ENCODE measurements at regions not wholly inside any gene's neighbourhood (a gene's known extent, or its start where the extent isn't known, plus 50 kb on each side); places are given as distances from the start of the nearest gene placed in this dataset.

DNA sequence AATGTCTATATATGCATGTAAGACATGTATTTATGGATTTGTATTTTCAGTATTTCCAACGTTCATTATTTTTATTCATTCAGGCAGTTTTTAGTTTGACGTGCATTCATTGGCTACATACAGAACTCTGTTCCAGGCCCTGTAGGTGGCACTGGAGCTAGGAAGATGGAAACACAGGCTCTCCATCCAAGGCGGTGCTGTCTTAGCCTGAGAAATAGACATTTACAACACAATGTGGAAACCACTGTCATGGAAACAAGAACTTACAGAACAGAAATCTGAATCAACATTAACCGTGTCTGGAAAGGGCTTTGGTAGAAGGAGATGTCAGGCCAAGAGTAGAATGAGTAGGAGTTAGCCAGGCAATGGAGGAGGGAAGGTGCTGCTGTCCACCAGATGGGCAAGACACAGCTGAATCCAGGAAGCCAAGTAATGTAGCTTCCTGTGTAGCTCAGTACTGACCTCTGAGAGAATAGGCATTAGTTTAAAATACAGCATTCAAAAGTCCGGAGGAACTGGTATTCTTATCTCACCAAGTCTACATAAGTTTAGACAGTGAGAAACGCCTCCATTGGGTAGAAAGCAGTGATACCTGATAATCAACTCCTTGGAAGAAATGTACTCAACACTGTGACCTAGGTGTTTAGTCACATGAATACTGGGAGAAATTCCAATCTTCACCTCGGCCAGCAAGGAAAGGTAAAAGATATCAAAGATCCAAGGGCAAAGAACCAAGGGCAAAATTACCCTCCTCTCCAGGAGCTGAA, 388.6 kb upstream of the CDH6 start:
- Histone ChIP-seq H3K4me1 (ENCODE audit: low read depth) (no peaks in the 10 kb centered on the region), H3K27ac (no peak overlapping the region), H3K27me3 (no peaks in the 10 kb centered on the region), H3K9me3 (ENCODE audit: low read depth) (no peaks in the 10 kb centered on the region), H3K4me3 (no peak overlapping the region), H3K36me3 (no peaks in the 10 kb centered on the region)
- TF ChIP-seq, protein P1, sequence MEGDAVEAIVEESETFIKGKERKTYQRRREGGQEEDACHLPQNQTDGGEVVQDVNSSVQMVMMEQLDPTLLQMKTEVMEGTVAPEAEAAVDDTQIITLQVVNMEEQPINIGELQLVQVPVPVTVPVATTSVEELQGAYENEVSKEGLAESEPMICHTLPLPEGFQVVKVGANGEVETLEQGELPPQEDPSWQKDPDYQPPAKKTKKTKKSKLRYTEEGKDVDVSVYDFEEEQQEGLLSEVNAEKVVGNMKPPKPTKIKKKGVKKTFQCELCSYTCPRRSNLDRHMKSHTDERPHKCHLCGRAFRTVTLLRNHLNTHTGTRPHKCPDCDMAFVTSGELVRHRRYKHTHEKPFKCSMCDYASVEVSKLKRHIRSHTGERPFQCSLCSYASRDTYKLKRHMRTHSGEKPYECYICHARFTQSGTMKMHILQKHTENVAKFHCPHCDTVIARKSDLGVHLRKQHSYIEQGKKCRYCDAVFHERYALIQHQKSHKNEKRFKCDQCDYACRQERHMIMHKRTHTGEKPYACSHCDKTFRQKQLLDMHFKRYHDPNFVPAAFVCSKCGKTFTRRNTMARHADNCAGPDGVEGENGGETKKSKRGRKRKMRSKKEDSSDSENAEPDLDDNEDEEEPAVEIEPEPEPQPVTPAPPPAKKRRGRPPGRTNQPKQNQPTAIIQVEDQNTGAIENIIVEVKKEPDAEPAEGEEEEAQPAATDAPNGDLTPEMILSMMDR (IDR thresholded peaks at IDR 0.05; ENCODE audit: low read depth, low read length) = no peak
- DNase-seq (ENCODE audit: low read depth in 1 of 2, low spot score in 1 of 2) = peak in 1 of 2 donors; percentile 9

DNA sequence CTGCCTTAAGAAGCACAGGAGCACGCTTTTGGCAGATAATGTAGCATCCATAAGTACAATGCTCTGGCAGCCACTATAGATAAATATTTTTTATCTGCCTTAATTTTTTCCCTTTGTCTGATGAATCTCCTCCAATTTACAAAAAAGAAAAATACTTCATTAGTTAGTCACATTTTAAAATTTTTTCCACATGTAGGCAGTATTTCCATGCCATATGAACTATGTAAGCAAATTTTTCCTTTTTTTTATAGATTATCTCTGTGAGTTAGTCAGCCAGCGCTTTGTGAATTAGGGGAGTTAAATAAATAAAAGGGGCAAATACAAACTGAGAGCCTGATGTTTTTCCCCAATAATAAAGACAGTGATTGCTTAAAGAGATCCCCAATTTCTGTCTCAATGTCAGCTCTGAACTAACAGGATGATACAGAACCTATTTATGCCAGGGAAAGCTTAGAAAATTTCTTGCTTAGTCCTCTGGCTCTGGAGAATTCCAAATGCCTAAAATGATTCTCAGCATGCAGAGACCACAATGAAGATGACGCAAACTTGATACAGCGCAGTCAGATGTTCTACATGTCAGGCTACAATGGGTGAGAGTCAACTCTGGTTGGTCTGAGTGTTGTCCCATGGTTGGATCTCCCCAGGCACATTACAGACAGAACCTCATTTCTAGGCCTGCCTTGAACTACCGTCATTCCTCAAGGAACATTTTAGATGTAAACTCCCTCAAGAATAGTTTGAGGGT, 390.4 kb upstream of the CDH6 start:
- no peak overlapping the region for H3K4me3 ChIP-seq
- peak in 1 of 2 donors; percentile 0 for DNase-seq (ENCODE audit: low read depth in 1 of 2, low spot score in 1 of 2)
- H3K27me3 ChIP-seq = no peaks in the 10 kb centered on the region
- no peaks in the 10 kb centered on the region for H3K4me1 ChIP-seq (ENCODE audit: low read depth)
- no peaks in the 10 kb centered on the region for H3K36me3 ChIP-seq
- H3K27ac ChIP-seq = no peak overlapping the region
- no peaks in the 10 kb centered on the region for H3K9me3 ChIP-seq (ENCODE audit: low read depth)
- TF ChIP-seq, protein P1 (IDR thresholded peaks at IDR 0.05; ENCODE audit: low read depth, low read length) = no peak

DNA sequence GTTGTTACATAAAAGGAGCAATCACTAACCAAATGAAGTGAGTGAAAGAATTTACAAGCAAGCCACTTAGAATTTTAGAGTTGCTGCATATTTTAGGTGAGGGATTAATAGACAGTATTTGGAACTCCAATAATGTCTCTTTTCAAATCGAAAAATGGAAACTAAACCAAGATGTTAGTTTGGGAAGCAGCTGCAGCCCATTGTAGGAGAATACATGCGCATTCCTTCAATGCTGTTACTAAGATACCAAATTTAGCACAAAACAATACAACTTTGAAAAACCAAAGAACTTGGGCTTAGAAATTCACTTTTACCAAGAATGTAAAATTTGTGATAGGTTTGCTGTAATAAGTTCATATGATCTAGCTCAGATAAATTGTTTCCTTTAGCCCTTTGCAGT, 411.8 kb upstream of the CDH6 start:
- H3K9me3 ChIP-seq (ENCODE audit: low read depth) = no peaks in the 10 kb centered on the region

DNA sequence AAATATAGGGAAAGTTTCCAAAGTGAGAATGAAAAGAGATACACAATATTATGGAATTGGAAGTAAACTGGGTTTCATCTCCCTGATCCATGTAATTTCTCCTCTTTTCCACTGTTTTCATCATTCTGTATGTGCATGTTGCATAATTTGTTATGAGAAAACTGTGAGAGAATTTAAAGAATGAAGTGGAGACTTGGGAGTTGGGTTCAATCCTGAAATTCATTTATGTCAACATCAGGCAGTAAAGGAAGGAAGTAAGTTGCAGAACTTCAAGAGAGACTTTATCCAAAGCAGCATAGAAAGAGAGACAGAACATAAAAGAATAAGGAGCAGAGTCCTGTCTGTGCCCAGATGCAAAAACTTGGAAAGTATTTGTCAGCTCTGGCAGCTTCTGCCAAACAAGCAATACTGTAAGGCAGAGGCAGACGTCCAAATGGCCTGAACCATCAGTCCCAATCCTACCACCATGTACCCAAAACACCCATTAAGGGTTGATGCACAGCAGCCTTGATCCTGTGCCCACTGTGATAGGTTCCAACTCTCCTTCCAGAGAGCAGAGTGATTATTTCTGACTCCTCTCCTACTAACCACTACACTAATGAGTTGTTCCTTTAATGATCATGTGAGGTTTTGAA, 425.3 kb upstream of the CDH6 start:
- TF ChIP-seq, protein P1 (IDR thresholded peaks at IDR 0.05; ENCODE audit: low read depth, low read length) = no peak
- no peak for DNase-seq (ENCODE audit: low read depth in 1 of 2, low spot score in 1 of 2)
- H3K27ac ChIP-seq = no peak overlapping the region

More for the DNA sequence above, 411.8 kb upstream of the CDH6 start:
- no peak for DNase-seq (ENCODE audit: low read depth in 1 of 2, low spot score in 1 of 2)
- H3K27ac ChIP-seq = no peak overlapping the region
- H3K4me3 ChIP-seq = no peak overlapping the region
- TF ChIP-seq, protein P1 (IDR thresholded peaks at IDR 0.05; ENCODE audit: low read depth, low read length) = no peak
- H3K27me3 ChIP-seq = no peaks in the 10 kb centered on the region
- no peaks in the 10 kb centered on the region for H3K36me3 ChIP-seq
- H3K4me1 ChIP-seq (ENCODE audit: low read depth) = no peaks in the 10 kb centered on the region

DNA sequence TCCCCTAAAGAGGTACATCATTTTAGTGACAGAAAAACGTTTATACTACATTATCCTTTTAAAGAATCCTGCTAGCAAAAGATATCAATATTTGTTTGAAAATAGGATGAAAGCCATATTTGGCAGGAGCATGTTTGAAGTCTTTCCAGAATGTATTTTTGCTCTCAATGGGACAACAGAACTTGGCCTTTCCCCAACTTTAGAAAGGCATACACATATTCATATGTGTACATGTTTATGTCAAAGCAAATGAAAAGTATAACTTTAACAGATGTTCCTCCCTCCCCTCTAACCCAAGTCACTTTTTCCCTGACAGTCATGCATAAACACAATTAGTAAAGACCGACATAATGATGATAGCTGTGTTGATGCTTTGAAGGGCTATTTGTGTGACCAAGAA, 427.8 kb upstream of the CDH6 start:
- H3K9me3 ChIP-seq (ENCODE audit: low read depth) = no peaks in the 10 kb centered on the region
- H3K36me3 ChIP-seq = no peaks in the 10 kb centered on the region
- no peaks in the 10 kb centered on the region for H3K27me3 ChIP-seq
- no peak for DNase-seq (ENCODE audit: low read depth in 1 of 2, low spot score in 1 of 2)
- TF ChIP-seq, protein P1 (IDR thresholded peaks at IDR 0.05; ENCODE audit: low read depth, low read length) = no peak
- no peak overlapping the region for H3K4me3 ChIP-seq
- no peak overlapping the region for H3K27ac ChIP-seq
- H3K4me1 ChIP-seq (ENCODE audit: low read depth) = no peaks in the 10 kb centered on the region

More for the DNA sequence above, 425.3 kb upstream of the CDH6 start:
- no peaks in the 10 kb centered on the region for H3K9me3 ChIP-seq (ENCODE audit: low read depth)
- no peaks in the 10 kb centered on the region for H3K36me3 ChIP-seq
- no peaks in the 10 kb centered on the region for H3K27me3 ChIP-seq
- no peak overlapping the region for H3K4me3 ChIP-seq
- H3K4me1 ChIP-seq (ENCODE audit: low read depth) = no peaks in the 10 kb centered on the region

Measured in cardiac muscle cell (in vitro differentiated cells and primary cell).